Neural cell (in vitro differentiated cells): ENCODE measurements at regions not wholly inside any gene's neighbourhood (a gene's known extent, or its start where the extent isn't known, plus 50 kb on each side); places are given as distances from the start of the nearest gene placed in this dataset.
"Not testable (repeated sequence)": the region's sequence is repeated elsewhere in the genome, so short reads cannot be mapped to it uniquely, and the experiment has no call there.

ENCODE experiments used
- H2AFZ ChIP-seq: fragments of 200-600, 300-800 bp; sonication (generic), shearing (Covaris generic); 2 replicates; pipeline ENCODE4 v1.6.0; 2014; ENCODE audit warnings: low read depth, mild to moderate bottlenecking, antibody characterized with exemption, low read length, moderate library complexity
- H3F3A ChIP-seq: fragments of 200-600 bp; shearing (Covaris generic); 2 replicates; pipeline ENCODE4 v1.6.1; 2016; ENCODE audit warnings: mild to moderate bottlenecking, moderate library complexity, mixed read lengths, antibody characterized with exemption, low read length; ENCODE audit not compliant: insufficient read depth, poor library complexity, severe bottlenecking
- H3K27ac ChIP-seq: fragments of 200-600, 300-800 bp; sonication (generic), shearing (Covaris generic); 2 replicates; pipeline ENCODE4 v1.5.1; 2014; ENCODE audit warnings: mild to moderate bottlenecking, low read length, moderate library complexity
- H3K27me3 ChIP-seq: fragments of 300-800, 200-600 bp; sonication (generic), shearing (Covaris generic); 2 replicates; pipeline ENCODE4 v1.6.0; 2014; ENCODE audit warnings: mild to moderate bottlenecking, low read depth, low read length, moderate library complexity; ENCODE audit not compliant: insufficient read depth
- H3K36me3 ChIP-seq: fragments of 300-800, 200-600 bp; sonication (generic), shearing (Covaris generic); 2 replicates; pipeline ENCODE4 v1.5.1; 2014; ENCODE audit warnings: mild to moderate bottlenecking, antibody characterized with exemption, low read length, moderate library complexity; ENCODE audit not compliant: insufficient read depth
- H3K4me2 ChIP-seq: fragments of 300-800, 200-600 bp; sonication (generic), shearing (Covaris generic); 2 replicates; pipeline ENCODE4 v1.6.0; 2014; ENCODE audit warnings: mild to moderate bottlenecking, low read length
- H3K4me3 ChIP-seq: fragments of 300-800, 200-600 bp; sonication (generic), shearing (Covaris generic); 2 replicates; pipeline ENCODE4 v1.5.1; 2014; ENCODE audit warnings: mild to moderate bottlenecking, low read length, moderate library complexity
- H3K79me2 ChIP-seq: fragments of 200-600 bp; shearing (Covaris generic); replicated peaks from 2 replicates; pipeline ENCODE4 v1.6.0; 2014; ENCODE audit warnings: mild to moderate bottlenecking, low read length, moderate library complexity; ENCODE audit not compliant: insufficient read depth
- H3K9ac ChIP-seq: fragments of 300-800, 200-600 bp; sonication (generic), shearing (Covaris generic); 2 replicates; pipeline ENCODE4 v1.6.1; 2016; ENCODE audit warnings: mild to moderate bottlenecking, low read length, mixed read lengths
- H3K9me2 ChIP-seq: fragments of 200-600 bp; shearing (Covaris generic); 2 replicates; pipeline ENCODE4 v1.6.1; 2016; ENCODE audit warnings: mild to moderate bottlenecking, low read length, mixed read lengths; ENCODE audit not compliant: insufficient read depth
- H3K9me3 ChIP-seq: fragments of 200-600, 300-800 bp; sonication (generic), shearing (Covaris generic); 2 replicates; pipeline ENCODE4 v1.6.1; 2016; ENCODE audit warnings: mild to moderate bottlenecking, mixed run types, low read length, moderate library complexity, mixed read lengths
- H4K20me1 ChIP-seq: fragments of 200-600 bp; shearing (Covaris generic); 2 replicates; pipeline ENCODE4 v1.6.1; 2016; ENCODE audit warnings: mild to moderate bottlenecking, mixed run types; ENCODE audit not compliant: insufficient read depth
- EP300 ChIP-seq: fragments of 450-650 bp; conservative IDR thresholded peaks from 2 replicates; pipeline ENCODE4 v1.6.1; 2014; ENCODE audit warnings: antibody characterized with exemption, mild to moderate bottlenecking, moderate library complexity; ENCODE audit not compliant: poor library complexity, severe bottlenecking
- EZH2 ChIP-seq: fragments of 200-600, 300-800 bp; shearing (Covaris generic), sonication (generic); IDR thresholded peaks from 2 replicates; pipeline ENCODE4 v1.6.1; 2014; ENCODE audit warnings: antibody characterized with exemption, low read length, borderline replicate concordance, mild to moderate bottlenecking; ENCODE audit not compliant: insufficient read depth, poor library complexity, severe bottlenecking
- MXI1 ChIP-seq: fragments of 450-650 bp; conservative IDR thresholded peaks from 2 replicates; pipeline ENCODE4 v1.6.1; 2014; ENCODE audit warnings: antibody characterized with exemption, mild to moderate bottlenecking; ENCODE audit not compliant: poor library complexity, severe bottlenecking
- POLR2AphosphoS5 ChIP-seq: IDR thresholded peaks from 2 replicates; pipeline ENCODE4 v1.6.1; 2012
- RAD21 ChIP-seq: fragments of 450-650 bp; conservative IDR thresholded peaks from 2 replicates; pipeline ENCODE4 v1.6.1; 2014; ENCODE audit warnings: antibody characterized with exemption, mild to moderate bottlenecking, moderate library complexity
- SMC3 ChIP-seq: fragments of 450-650 bp; conservative IDR thresholded peaks from 2 replicates; pipeline ENCODE4 v1.6.1; 2014; ENCODE audit warnings: antibody characterized with exemption, mild to moderate bottlenecking, moderate library complexity; ENCODE audit not compliant: poor library complexity
- TAF1 ChIP-seq: IDR thresholded peaks from 2 replicates; pipeline ENCODE4 v1.6.1; 2012; ENCODE audit warnings: low read depth
- TF ChIP-seq, protein P1 (sequence below): IDR thresholded peaks from 2 replicates; pipeline ENCODE4 v1.6.1; 2012; ENCODE audit warnings: borderline replicate concordance
- TF ChIP-seq, protein P2 (sequence below): fragments of 450-650 bp; IDR thresholded peaks from 2 replicates; pipeline ENCODE4 v1.5.1; 2014; ENCODE audit warnings: antibody characterized with exemption, mild to moderate bottlenecking, moderate library complexity; ENCODE audit not compliant: poor library complexity, severe bottlenecking

DNA sequence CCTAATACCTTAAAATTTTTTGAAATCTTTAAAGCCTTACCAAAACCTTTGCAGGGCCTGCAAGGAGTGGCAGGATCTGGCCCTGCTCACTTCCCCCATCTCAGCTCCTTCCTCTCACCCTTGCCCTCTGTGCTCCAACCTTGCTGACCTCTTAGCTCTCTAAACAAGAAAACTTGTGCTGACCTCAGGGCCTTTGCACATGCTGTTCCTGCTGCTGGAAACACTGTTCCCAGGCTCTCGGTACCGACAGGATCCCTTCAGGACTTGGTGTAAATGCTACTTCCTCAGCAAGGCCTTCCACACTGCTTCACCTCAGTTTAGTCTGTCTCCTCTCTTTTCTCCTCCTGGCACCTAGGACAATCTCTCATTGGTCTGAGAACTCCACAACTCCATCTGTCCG is 155.4 kb upstream of the IQSEC1 start:
- Histone ChIP-seq H3K27me3 (no peaks in the 10 kb centered on the region), H2AFZ (no peak overlapping the region), H3K27ac (no peak overlapping the region), H3K9ac (no peak overlapping the region), H3K9me2 (no peaks in the 10 kb centered on the region), H3K9me3 (no peaks in the 10 kb centered on the region), H3K79me2 (no peaks in the 10 kb centered on the region), H3K4me2 (no peak overlapping the region), H3K4me3 (no peak overlapping the region), H3K36me3 (no peaks in the 10 kb centered on the region), H4K20me1 (no peaks in the 10 kb centered on the region), H3F3A (no peaks in the 10 kb centered on the region)
- TF ChIP-seq EP300 (no peak), POLR2AphosphoS5 (no peak)

DNA sequence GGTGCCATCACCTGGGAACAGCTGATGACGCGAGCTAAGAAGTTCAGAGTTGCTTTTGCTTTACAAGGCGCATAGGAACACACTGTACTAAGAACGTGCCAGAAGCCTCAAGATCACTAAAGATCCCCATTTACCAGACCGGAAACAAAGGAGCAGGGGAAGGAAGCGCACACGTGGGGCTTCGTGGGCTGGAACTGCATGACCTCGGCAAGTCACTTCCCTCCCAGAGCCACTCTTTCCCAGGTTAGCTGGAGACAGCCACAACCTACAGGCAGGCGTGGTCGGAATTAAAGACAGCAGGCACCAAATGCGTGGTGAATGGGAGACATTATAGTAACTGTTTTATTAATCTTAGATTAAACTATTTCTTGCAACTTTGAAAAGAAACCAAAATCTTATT is 154.9 kb upstream of the IQSEC1 start:
- not testable (repeated sequence) for H4K20me1 ChIP-seq, H3K9me3 ChIP-seq, H3K9ac ChIP-seq, H3K27ac ChIP-seq, H3K4me2 ChIP-seq, H3K4me3 ChIP-seq, H3K79me2 ChIP-seq, H3K9me2 ChIP-seq, H3F3A ChIP-seq, H3K36me3 ChIP-seq, H2AFZ ChIP-seq, H3K27me3 ChIP-seq

DNA sequence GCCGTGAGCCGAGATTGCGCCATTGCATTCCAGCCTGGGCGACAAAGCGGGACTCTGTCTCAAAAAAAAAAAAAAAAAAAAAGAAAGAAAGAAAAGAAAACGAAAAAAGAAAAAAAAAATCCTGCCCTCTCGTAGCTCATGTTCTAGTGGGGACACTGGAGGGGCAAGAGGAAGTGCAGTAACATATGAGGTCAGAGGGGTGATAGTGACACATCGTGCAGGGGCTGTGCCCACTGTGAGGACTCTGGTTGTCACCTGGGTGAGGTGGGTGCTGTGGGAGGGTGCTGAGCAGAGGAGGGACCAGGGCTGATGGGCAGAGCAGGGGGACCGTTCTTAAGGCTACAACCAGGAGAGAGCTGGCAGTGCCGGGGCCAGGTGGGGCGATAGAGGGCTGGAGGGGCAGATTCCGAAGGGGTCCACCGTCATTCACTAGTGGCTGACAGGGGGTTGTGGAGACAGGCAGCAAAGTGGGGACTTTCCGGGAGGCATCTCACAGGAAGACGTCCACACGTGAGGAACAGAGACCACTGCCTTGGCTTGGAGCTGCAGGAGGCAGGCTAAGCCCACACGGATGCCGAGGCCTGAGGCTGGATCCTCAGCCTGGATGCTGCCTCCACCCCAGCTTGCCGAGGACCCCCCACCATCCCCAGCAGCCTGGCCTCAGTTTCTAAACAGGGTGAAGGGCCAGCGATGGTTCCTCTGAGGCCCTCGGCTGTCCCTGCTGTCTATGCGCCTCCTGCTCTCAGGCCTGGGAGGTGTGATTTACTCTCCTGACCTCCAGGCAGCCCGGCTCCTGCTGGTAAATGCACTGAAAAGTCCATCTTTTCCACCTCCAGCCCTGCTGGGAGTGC is 154.3 kb upstream of the IQSEC1 start:
- Histone ChIP-seq H3K27me3 (no peaks in the 10 kb centered on the region), H3K27ac (no peak overlapping the region), H3F3A (no peaks in the 10 kb centered on the region), H3K4me3 (no peak overlapping the region), H2AFZ (no peak overlapping the region), H4K20me1 (no peaks in the 10 kb centered on the region), H3K36me3 (no peaks in the 10 kb centered on the region), H3K9me3 (no peaks in the 10 kb centered on the region), H3K9ac (no peak overlapping the region), H3K4me2 (no peak overlapping the region), H3K79me2 (no peaks in the 10 kb centered on the region), H3K9me2 (no peaks in the 10 kb centered on the region)
- no peak for TF ChIP-seq RAD21
- TF ChIP-seq SMC3, result no peak
- TF ChIP-seq TAF1, result no peak
- TF ChIP-seq, protein P1, sequence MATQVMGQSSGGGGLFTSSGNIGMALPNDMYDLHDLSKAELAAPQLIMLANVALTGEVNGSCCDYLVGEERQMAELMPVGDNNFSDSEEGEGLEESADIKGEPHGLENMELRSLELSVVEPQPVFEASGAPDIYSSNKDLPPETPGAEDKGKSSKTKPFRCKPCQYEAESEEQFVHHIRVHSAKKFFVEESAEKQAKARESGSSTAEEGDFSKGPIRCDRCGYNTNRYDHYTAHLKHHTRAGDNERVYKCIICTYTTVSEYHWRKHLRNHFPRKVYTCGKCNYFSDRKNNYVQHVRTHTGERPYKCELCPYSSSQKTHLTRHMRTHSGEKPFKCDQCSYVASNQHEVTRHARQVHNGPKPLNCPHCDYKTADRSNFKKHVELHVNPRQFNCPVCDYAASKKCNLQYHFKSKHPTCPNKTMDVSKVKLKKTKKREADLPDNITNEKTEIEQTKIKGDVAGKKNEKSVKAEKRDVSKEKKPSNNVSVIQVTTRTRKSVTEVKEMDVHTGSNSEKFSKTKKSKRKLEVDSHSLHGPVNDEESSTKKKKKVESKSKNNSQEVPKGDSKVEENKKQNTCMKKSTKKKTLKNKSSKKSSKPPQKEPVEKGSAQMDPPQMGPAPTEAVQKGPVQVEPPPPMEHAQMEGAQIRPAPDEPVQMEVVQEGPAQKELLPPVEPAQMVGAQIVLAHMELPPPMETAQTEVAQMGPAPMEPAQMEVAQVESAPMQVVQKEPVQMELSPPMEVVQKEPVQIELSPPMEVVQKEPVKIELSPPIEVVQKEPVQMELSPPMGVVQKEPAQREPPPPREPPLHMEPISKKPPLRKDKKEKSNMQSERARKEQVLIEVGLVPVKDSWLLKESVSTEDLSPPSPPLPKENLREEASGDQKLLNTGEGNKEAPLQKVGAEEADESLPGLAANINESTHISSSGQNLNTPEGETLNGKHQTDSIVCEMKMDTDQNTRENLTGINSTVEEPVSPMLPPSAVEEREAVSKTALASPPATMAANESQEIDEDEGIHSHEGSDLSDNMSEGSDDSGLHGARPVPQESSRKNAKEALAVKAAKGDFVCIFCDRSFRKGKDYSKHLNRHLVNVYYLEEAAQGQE, result no peak

DNA sequence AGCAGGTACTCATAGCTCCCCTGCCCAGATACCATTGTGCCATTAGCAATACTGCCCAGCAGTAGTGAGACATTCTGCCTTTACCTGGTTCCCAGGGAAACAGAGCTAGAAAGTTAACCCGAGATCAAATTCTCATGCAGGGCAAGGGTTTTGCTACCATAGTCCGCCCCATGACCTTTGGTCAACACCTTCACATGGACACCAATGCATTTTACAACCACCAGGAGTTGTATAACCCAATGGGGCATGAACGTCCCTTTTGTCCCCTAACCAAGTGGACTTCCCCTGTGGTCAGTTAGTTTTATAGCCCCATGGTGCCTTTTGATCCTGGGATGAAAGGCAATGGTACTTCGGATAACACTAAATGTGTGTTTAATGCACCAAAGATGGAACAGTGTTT is 151.7 kb upstream of the IQSEC1 start:
- Histone ChIP-seq H3K36me3 (no peaks in the 10 kb centered on the region), H3K4me3 (no peak overlapping the region), H3K9ac (no peak overlapping the region), H3K9me3 (no peaks in the 10 kb centered on the region), H3K4me2 (no peak overlapping the region), H3K9me2 (no peaks in the 10 kb centered on the region), H4K20me1 (no peaks in the 10 kb centered on the region), H3K27ac (no peak overlapping the region), H3K27me3 (no peaks in the 10 kb centered on the region), H2AFZ (no peak overlapping the region), H3K79me2 (no peaks in the 10 kb centered on the region), H3F3A (no peaks in the 10 kb centered on the region)
- TF ChIP-seq, protein P2, sequence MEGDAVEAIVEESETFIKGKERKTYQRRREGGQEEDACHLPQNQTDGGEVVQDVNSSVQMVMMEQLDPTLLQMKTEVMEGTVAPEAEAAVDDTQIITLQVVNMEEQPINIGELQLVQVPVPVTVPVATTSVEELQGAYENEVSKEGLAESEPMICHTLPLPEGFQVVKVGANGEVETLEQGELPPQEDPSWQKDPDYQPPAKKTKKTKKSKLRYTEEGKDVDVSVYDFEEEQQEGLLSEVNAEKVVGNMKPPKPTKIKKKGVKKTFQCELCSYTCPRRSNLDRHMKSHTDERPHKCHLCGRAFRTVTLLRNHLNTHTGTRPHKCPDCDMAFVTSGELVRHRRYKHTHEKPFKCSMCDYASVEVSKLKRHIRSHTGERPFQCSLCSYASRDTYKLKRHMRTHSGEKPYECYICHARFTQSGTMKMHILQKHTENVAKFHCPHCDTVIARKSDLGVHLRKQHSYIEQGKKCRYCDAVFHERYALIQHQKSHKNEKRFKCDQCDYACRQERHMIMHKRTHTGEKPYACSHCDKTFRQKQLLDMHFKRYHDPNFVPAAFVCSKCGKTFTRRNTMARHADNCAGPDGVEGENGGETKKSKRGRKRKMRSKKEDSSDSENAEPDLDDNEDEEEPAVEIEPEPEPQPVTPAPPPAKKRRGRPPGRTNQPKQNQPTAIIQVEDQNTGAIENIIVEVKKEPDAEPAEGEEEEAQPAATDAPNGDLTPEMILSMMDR, result no peak
- TF ChIP-seq POLR2AphosphoS5 (no peak), MXI1 (no peak), TAF1 (no peak), EZH2 (no peak), EP300 (no peak), RAD21 (no peak)
- TF ChIP-seq, protein P1, result no peak
